HG03342 (cell line): ENCODE measurements at regions not wholly inside any gene's neighbourhood (a gene's known extent, or its start where the extent isn't known, plus 50 kb on each side); places are given as distances from the start of the nearest gene placed in this dataset.
"Not testable (repeated sequence)": the region's sequence is repeated elsewhere in the genome, so short reads cannot be mapped to it uniquely, and the experiment has no call there.

Experiments used
- ATAC-seq: cut with Tn5 transposase; IDR thresholded peaks from one replicate; pipeline ENCODE4 v1.9.1; 2021; ENCODE audit warnings: mild to moderate bottlenecking, moderate library complexity; ENCODE audit not compliant: unreplicated experiment

- ATAC-seq: no peak
Measured at GRCh38 chr10:121131014-121131413, 279.9 kb downstream of the WDR11 start.

- ATAC-seq: no peak
Measured at GRCh38 chr10:121131426-121132265, 280.5 kb downstream of the WDR11 start.

GRCh38 chr10:121132273-121132672 is 281.1 kb downstream of the WDR11 start:
- no peak for ATAC-seq

GRCh38 chr10:121133901-121134300 is 282.7 kb downstream of the WDR11 start:
- ATAC-seq: no peak

GRCh38 chr10:121134711-121135110 is 283.5 kb downstream of the WDR11 start:
- ATAC-seq: no peak

GRCh38 chr10:121135512-121135911 is 284.4 kb downstream of the WDR11 start:
- ATAC-seq: no peak

- no peak for ATAC-seq
Measured at GRCh38 chr10:121137533-121137932, 286.4 kb downstream of the WDR11 start.

- no peak for ATAC-seq
Measured at GRCh38 chr10:121138112-121138860, 287.1 kb downstream of the WDR11 start.

GRCh38 chr10:121138918-121139317 is 287.8 kb downstream of the WDR11 start:
- ATAC-seq: no peak

GRCh38 chr10:121145802-121146395 is 294.7 kb downstream of the WDR11 start:
- not testable (repeated sequence) for ATAC-seq

GRCh38 chr10:121148921-121149320 is 297.8 kb downstream of the WDR11 start:
- no peak for ATAC-seq

GRCh38 chr10:121152033-121152432 is 300.9 kb downstream of the WDR11 start:
- no peak for ATAC-seq

GRCh38 chr10:121152935-121153334 is 301.8 kb downstream of the WDR11 start:
- no peak for ATAC-seq

- ATAC-seq: no peak
Measured at GRCh38 chr10:121154310-121154709, 303.1 kb downstream of the WDR11 start.

GRCh38 chr10:121154846-121155245 is 303.7 kb downstream of the WDR11 start:
- ATAC-seq: no peak

- ATAC-seq: no peak
Measured at GRCh38 chr10:121155742-121156474, 304.7 kb downstream of the WDR11 start.

- no peak for ATAC-seq
Measured at GRCh38 chr10:121157998-121158397, 306.8 kb downstream of the WDR11 start.

GRCh38 chr10:121158988-121159579 is 307.9 kb downstream of the WDR11 start:
- no peak for ATAC-seq

GRCh38 chr10:121159670-121160069 is 308.5 kb downstream of the WDR11 start:
- no peak for ATAC-seq

- no peak for ATAC-seq
Measured at GRCh38 chr10:121165276-121165675, 314.1 kb downstream of the WDR11 start.
